ENCODE measurements at regions not wholly inside any gene's neighbourhood (a gene's known extent, or its start where the extent isn't known, plus 50 kb on each side); places are given as distances from the start of the nearest gene placed in this dataset.
A peak's percentile ranks its signal among the peaks of the same experiment; 100 is the strongest.

DNA sequence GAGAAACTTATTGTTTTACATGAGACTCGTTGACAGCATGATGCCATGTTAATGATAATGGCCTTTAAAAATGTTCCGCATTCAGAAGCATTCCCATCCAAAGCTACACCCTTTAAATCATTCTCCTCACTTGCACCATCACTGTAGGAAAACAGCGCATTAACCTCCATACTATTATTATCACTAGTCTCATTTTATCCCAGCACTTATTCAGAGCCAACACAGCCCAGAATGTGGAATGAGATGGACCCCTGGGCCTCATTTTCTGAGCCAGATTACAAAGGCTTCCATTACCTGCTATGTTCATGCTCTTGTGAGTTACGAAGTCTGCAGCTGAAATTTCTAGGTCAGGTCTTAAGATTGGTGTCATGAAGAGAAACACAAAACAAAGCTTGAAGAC is 159.4 kb downstream of the HS3ST3A1 start:
- 100% methylated on average over 2 of the region's 4 CpGs for WGBS (ENCODE audit: insufficient coverage)
- peak in 1 of 6 donors; percentile 55 for DNase-seq (ENCODE audit: low read depth in 4 of 6, low spot score in 6 of 6)
- Histone ChIP-seq H3K9me3 (ENCODE audit: control insufficient read depth, insufficient read depth, low read length) (no peaks in the 10 kb centered on the region), H3K4me1 (ENCODE audit: control insufficient read depth, insufficient read depth, low read length) (no peaks in the 10 kb centered on the region), H3K27me3 (ENCODE audit: control insufficient read depth, insufficient read depth, low read length) (no peaks in the 10 kb centered on the region), H3K4me3 (ENCODE audit: low read depth, low read length) (no peak overlapping the region), H3K36me3 (ENCODE audit: control insufficient read depth, insufficient read depth, low read length) (no peaks in the 10 kb centered on the region), H3K27ac (ENCODE audit: low read depth, low read length) (no peak overlapping the region)

DNA sequence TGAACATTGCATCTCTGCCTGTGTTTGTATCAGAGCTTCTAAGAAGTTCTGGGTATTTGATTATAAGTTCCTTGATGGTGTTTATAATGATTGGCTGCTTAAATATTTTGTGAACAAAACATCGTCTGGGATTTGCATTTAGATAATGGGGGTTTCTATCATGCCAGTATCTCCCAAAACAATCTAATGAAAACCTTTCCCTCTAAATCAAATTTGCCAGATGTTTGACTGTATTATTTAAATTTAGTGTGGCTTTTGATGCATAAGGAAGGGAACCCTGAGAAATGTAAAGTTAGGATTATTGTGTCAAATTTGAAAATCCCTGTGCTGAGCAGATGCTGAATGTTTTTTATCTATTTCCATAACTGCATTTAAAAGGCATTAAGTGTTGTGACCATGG is 159.9 kb downstream of the HS3ST3A1 start:
- Histone ChIP-seq H3K4me3 (ENCODE audit: low read depth, low read length) (no peak overlapping the region), H3K27me3 (ENCODE audit: control insufficient read depth, insufficient read depth, low read length) (no peaks in the 10 kb centered on the region), H3K27ac (ENCODE audit: low read depth, low read length) (no peak overlapping the region), H3K9me3 (ENCODE audit: control insufficient read depth, insufficient read depth, low read length) (no peaks in the 10 kb centered on the region), H3K36me3 (ENCODE audit: control insufficient read depth, insufficient read depth, low read length) (no peaks in the 10 kb centered on the region), H3K4me1 (ENCODE audit: control insufficient read depth, insufficient read depth, low read length) (no peaks in the 10 kb centered on the region)
- DNase-seq (ENCODE audit: low read depth in 4 of 6, low spot score in 6 of 6) = no peak
- no CpG with 5 or more reads among the region's 1 CpG for WGBS (ENCODE audit: insufficient coverage)

DNA sequence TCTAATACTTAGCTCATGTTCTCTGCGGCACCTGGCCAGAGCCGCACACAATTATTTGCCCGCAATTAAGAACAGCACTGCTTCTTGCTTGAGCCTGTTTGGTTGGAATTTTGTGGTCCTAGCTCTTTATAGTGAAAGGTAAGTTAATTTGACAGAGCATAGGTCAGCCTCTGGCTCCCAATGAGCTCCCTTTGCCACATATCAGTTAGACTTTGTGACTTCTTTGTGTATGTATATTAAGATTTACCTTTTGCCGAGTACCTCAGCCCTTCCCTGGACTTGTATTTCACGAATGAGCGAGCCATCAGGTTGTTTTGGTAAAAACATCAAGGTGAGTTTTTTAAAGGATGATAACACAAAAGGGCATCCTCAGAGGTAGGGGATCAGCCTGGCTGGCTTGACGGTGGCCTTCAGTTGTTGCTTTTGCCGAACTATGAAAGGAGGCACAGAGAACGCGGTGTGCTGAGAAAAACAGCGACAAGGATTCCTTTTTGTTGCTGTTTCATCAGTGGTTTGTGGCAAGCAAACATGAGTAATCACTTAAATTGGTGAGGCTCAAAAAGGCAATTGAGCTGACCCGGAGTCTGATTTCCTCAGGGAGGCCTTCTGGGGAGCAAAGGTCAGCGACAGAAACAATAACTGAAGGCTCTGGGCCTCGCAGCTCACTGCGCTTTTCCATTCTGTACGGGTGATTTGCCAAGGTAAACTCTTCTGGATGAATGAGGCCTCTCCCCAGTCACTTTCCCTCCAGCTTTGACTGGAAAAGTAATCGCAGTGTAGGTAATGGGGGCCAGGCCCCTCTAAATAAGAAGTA is 163.6 kb downstream of the HS3ST3A1 start:
- Histone ChIP-seq H3K36me3 (ENCODE audit: control insufficient read depth, insufficient read depth, low read length) (no peaks in the 10 kb centered on the region), H3K4me1 (ENCODE audit: control insufficient read depth, insufficient read depth, low read length) (no peaks in the 10 kb centered on the region), H3K9me3 (ENCODE audit: control insufficient read depth, insufficient read depth, low read length) (no peaks in the 10 kb centered on the region), H3K4me3 (ENCODE audit: low read depth, low read length) (no peak overlapping the region), H3K27ac (ENCODE audit: low read depth, low read length) (no peak overlapping the region), H3K27me3 (ENCODE audit: control insufficient read depth, insufficient read depth, low read length) (no peaks in the 10 kb centered on the region)
- WGBS (ENCODE audit: insufficient coverage) = 55% methylated on average over 12 of the region's 17 CpGs
- DNase-seq (ENCODE audit: low read depth in 4 of 6, low spot score in 6 of 6) = no peak

DNA sequence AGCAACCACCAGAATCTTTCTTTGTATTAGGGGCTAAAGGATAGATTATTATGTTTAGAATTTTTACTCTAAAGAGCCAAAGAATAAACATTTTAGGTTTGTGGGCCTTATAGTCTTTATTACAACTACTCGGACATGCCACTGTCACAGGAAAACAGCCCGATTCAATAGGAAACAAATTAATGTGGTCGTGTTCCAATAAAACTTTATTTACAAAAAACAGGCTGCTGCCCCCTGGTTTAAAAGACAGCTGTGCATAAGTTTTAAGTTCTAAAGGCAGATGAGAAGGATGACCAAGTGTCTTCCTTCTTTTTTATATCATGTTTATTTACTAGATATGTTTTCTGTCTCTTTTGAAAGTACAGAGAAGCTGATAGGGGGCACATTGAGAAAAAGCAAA is 166.5 kb downstream of the HS3ST3A1 start:
- H3K4me1 ChIP-seq (ENCODE audit: control insufficient read depth, insufficient read depth, low read length) = no peaks in the 10 kb centered on the region
- no peak overlapping the region for H3K4me3 ChIP-seq (ENCODE audit: low read depth, low read length)
- H3K27ac ChIP-seq (ENCODE audit: low read depth, low read length) = no peak overlapping the region
- no peaks in the 10 kb centered on the region for H3K9me3 ChIP-seq (ENCODE audit: control insufficient read depth, insufficient read depth, low read length)
- no peak for DNase-seq (ENCODE audit: low read depth in 4 of 6, low spot score in 6 of 6)
- H3K27me3 ChIP-seq (ENCODE audit: control insufficient read depth, insufficient read depth, low read length) = no peaks in the 10 kb centered on the region
- H3K36me3 ChIP-seq (ENCODE audit: control insufficient read depth, insufficient read depth, low read length) = no peaks in the 10 kb centered on the region
- WGBS (ENCODE audit: insufficient coverage) = no CpG with 5 or more reads among the region's 3 CpGs

DNA sequence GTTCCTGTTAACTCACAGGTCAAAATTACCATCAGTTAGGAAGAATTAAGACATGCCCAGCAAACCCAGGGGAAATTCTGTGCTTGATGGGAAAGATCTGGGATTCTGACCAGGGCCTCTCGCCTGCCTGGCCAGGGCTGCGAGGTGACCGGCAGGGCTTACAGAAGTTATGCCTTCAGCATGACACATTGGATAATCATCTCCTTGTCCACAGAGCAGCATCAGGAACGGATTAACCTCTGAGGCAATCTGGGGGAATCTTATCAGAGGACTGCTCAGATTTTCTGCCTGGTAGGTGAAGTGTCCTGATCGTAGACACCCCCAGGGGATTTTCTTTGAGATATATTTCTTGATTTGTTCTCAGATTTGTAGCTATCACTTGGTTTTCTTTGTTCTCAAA is 172.5 kb downstream of the HS3ST3A1 start:
- Histone ChIP-seq H3K9me3 (ENCODE audit: control insufficient read depth, insufficient read depth, low read length) (no peaks in the 10 kb centered on the region), H3K36me3 (ENCODE audit: control insufficient read depth, insufficient read depth, low read length) (no peaks in the 10 kb centered on the region), H3K27me3 (ENCODE audit: control insufficient read depth, insufficient read depth, low read length) (no peaks in the 10 kb centered on the region), H3K27ac (ENCODE audit: low read depth, low read length) (no peak overlapping the region), H3K4me1 (ENCODE audit: control insufficient read depth, insufficient read depth, low read length) (no peaks in the 10 kb centered on the region), H3K4me3 (ENCODE audit: low read depth, low read length) (no peak overlapping the region)
- no peak for DNase-seq (ENCODE audit: low read depth in 4 of 6, low spot score in 6 of 6)
- WGBS (ENCODE audit: insufficient coverage) = 83% methylated on average over 2 of the region's 5 CpGs

DNA sequence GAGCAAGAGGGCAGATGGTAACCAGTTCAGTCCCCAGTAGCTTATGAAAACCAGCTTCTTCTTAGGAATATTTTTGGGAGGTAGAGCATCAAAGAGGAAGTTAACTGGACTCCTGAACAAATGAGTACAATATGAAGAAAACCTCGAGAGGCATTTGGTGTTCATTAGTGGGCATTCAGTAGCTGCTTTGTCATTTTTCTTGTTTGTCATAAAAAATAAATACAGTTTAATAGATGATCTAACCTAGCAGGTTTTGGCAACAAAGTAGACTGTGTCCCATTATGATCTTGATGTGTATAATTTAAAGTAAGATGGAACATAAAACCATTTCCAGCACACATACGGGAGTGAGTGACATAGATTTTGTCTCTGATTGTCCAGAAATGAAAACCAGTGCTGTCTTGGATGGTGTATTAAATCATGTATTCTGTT is 173.1 kb downstream of the HS3ST3A1 start:
- H3K9me3 ChIP-seq (ENCODE audit: control insufficient read depth, insufficient read depth, low read length) = no peaks in the 10 kb centered on the region
- no CpG with 5 or more reads among the region's 2 CpGs for WGBS (ENCODE audit: insufficient coverage)
- no peaks in the 10 kb centered on the region for H3K27me3 ChIP-seq (ENCODE audit: control insufficient read depth, insufficient read depth, low read length)
- DNase-seq (ENCODE audit: low read depth in 4 of 6, low spot score in 6 of 6) = no peak
- no peak overlapping the region for H3K27ac ChIP-seq (ENCODE audit: low read depth, low read length)
- no peak overlapping the region for H3K4me3 ChIP-seq (ENCODE audit: low read depth, low read length)
- H3K4me1 ChIP-seq (ENCODE audit: control insufficient read depth, insufficient read depth, low read length) = no peaks in the 10 kb centered on the region
- H3K36me3 ChIP-seq (ENCODE audit: control insufficient read depth, insufficient read depth, low read length) = no peaks in the 10 kb centered on the region

DNA sequence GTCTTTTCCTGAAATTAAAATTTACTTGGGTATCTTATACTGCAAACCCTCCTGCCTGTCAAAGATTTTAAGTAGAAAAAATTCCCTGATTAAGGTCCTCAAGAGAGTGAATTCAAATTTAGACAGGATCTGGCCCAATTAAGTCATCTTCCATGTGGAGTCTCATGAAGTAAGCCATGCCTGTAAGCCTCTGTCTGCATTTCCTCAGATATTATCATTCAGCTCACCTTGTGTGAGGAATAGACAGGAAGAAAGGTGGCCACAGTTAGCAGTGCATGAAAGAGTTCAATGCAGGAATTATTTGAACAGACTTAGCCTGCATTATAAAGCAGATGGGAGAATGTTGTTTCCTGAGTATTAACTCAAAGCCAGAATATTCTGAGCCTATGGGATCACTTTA is 174.7 kb downstream of the HS3ST3A1 start:
- Histone ChIP-seq H3K36me3 (ENCODE audit: control insufficient read depth, insufficient read depth, low read length) (no peaks in the 10 kb centered on the region), H3K9me3 (ENCODE audit: control insufficient read depth, insufficient read depth, low read length) (no peaks in the 10 kb centered on the region), H3K4me1 (ENCODE audit: control insufficient read depth, insufficient read depth, low read length) (no peaks in the 10 kb centered on the region), H3K4me3 (ENCODE audit: low read depth, low read length) (no peak overlapping the region), H3K27ac (ENCODE audit: low read depth, low read length) (no peak overlapping the region), H3K27me3 (ENCODE audit: control insufficient read depth, insufficient read depth, low read length) (no peaks in the 10 kb centered on the region)
- peak in 1 of 6 donors; percentile 43 for DNase-seq (ENCODE audit: low read depth in 4 of 6, low spot score in 6 of 6)

DNA sequence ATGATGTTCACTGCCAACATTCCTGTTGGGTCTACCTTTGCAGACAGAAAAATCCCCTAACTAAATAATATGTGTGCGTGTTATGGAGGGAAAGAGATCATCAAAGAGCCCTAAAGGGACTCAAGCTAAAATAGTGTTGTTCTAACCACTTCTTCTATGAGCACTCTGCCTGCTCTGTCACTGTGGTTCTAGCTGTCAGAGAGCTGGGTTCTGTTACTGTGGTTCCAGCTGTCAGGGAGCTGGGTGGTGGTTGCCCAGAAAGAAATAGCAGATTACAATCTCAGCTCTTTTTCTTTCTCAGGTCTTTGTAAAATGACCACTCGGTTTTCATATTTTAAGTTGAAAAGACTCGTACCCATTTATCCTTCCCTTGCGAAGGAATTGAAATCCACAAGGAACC is 176.3 kb downstream of the HS3ST3A1 start:
- WGBS (ENCODE audit: insufficient coverage) = 100% methylated on average over 1 of the region's 4 CpGs
- no peaks in the 10 kb centered on the region for H3K27me3 ChIP-seq (ENCODE audit: control insufficient read depth, insufficient read depth, low read length)

DNA sequence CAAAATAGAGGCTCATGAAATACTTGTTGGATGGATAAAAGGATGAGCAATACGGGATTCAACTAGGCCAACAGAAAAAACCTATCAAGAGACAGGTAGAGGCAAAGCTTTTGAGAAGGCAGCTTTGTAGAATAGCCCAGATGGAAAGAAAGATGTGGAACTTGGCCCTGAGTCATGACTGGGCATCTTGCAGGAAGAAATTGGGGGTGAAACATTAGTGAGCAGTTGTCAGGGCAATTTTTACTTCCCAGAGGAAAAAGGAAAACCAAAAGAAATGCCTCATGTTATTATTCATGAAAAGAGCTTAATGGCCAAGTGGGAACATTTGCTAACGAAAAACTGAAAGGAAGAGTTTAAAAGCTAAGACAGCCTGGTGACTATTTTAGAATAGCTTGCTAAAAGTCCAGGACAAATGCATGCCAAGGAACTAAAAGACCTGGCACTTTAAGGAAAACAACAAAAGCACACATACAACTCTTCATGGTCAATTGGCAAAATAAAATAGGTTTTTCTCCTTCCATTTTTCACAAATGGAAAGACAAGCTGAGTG is 180.1 kb downstream of the HS3ST3A1 start:
- Histone ChIP-seq H3K27ac (ENCODE audit: low read depth, low read length) (no peak overlapping the region), H3K4me1 (ENCODE audit: control insufficient read depth, insufficient read depth, low read length) (no peaks in the 10 kb centered on the region), H3K36me3 (ENCODE audit: control insufficient read depth, insufficient read depth, low read length) (no peaks in the 10 kb centered on the region), H3K4me3 (ENCODE audit: low read depth, low read length) (no peak overlapping the region), H3K9me3 (ENCODE audit: control insufficient read depth, insufficient read depth, low read length) (no peaks in the 10 kb centered on the region), H3K27me3 (ENCODE audit: control insufficient read depth, insufficient read depth, low read length) (no peaks in the 10 kb centered on the region)
- DNase-seq (ENCODE audit: low read depth in 4 of 6, low spot score in 6 of 6) = peak in 5 of 6 donors; percentile 4 to 65 (median 28)
- WGBS (ENCODE audit: insufficient coverage) = no CpG with 5 or more reads among the region's 2 CpGs

More for the DNA sequence above, 176.3 kb downstream of the HS3ST3A1 start:
- no peaks in the 10 kb centered on the region for H3K4me1 ChIP-seq (ENCODE audit: control insufficient read depth, insufficient read depth, low read length)
- no peaks in the 10 kb centered on the region for H3K36me3 ChIP-seq (ENCODE audit: control insufficient read depth, insufficient read depth, low read length)
- H3K9me3 ChIP-seq (ENCODE audit: control insufficient read depth, insufficient read depth, low read length) = no peaks in the 10 kb centered on the region
- H3K4me3 ChIP-seq (ENCODE audit: low read depth, low read length) = no peak overlapping the region
- DNase-seq (ENCODE audit: low read depth in 4 of 6, low spot score in 6 of 6) = no peak
- no peak overlapping the region for H3K27ac ChIP-seq (ENCODE audit: low read depth, low read length)

DNA sequence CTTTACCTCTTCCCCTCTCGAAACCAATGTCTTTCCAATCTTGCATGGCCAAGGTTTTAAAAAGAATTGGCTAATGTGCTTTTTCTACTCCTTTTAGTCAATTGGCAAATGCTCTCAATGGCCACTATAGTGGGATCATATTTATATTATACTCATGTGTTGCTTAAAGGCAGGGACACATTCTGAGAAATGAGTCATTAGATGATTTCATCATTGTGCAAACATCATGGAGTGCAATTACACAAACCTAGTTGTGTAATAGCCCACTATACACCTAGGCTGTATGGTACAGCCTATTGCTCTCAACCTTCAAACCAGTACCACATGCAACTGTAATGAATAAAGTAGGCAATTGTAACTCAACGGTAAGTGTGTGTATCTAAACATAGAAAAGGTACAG is 180.9 kb downstream of the HS3ST3A1 start:
- H3K9me3 ChIP-seq (ENCODE audit: control insufficient read depth, insufficient read depth, low read length) = no peaks in the 10 kb centered on the region
- no peak for DNase-seq (ENCODE audit: low read depth in 4 of 6, low spot score in 6 of 6)

More for the DNA sequence above, 180.9 kb downstream of the HS3ST3A1 start:
- Histone ChIP-seq H3K4me1 (ENCODE audit: control insufficient read depth, insufficient read depth, low read length) (peaks cover 5% of the 10 kb centered on the region), H3K27ac (ENCODE audit: low read depth, low read length) (no peak overlapping the region), H3K27me3 (ENCODE audit: control insufficient read depth, insufficient read depth, low read length) (no peaks in the 10 kb centered on the region), H3K36me3 (ENCODE audit: control insufficient read depth, insufficient read depth, low read length) (no peaks in the 10 kb centered on the region), H3K4me3 (ENCODE audit: low read depth, low read length) (no peak overlapping the region)
- WGBS (ENCODE audit: insufficient coverage) = 100% methylated on average over 1 of the region's 2 CpGs
